Vagina (tissue), 2 donors: ENCODE measurements at regions not wholly inside any gene's neighbourhood (a gene's known extent, or its start where the extent isn't known, plus 50 kb on each side); places are given as distances from the start of the nearest gene placed in this dataset.

Experiments used
- DNase-seq, 2 donors: peaks; one replicate each; pipeline ENCODE4 v3.0.0-alpha.2; 2017; ENCODE audit errors: extremely low spot score in 2 of 2
- H3K27ac ChIP-seq: fragments of 200-600 bp; sonication (generic); one replicate; pipeline ENCODE4 v1.5.1; 2019
- H3K27me3 ChIP-seq: fragments of 200-600 bp; sonication (generic); one replicate; pipeline ENCODE4 v1.5.1; 2019
- H3K36me3 ChIP-seq, 2 donors: fragments of 200-600 bp; sonication (generic); one replicate each; pipeline ENCODE4 v1.5.1; 2017 to 2019
- H3K4me1 ChIP-seq: fragments of 200-600 bp; sonication (generic); one replicate; pipeline ENCODE4 v1.5.1; 2019
- H3K4me3 ChIP-seq, 2 donors: fragments of 200-600 bp; sonication (generic); 1 replicate in 1 of 2; 2 replicates in 1 of 2; pipeline ENCODE4 v1.5.1; 2016 to 2019
- H3K9me3 ChIP-seq: fragments of 200-600 bp; sonication (generic); one replicate; pipeline ENCODE4 v1.5.1; 2019
- POLR2A ChIP-seq, 2 donors: fragments of 450-650 bp; IDR thresholded peaks; one replicate each; pipeline ENCODE4 v1.6.1; 2017; ENCODE audit warnings: antibody characterized with exemption in 2 of 2, mild to moderate bottlenecking in 2 of 2, moderate library complexity in 2 of 2
- POLR2AphosphoS5 ChIP-seq, 2 donors: sonication (generic); formaldehyde crosslinking; IDR thresholded peaks; one replicate each; pipeline ENCODE4 v1.9.0; 2017; ENCODE audit warnings: antibody characterized with exemption in 2 of 2, mild to moderate bottlenecking in 2 of 2, low read depth in 1 of 2; ENCODE audit not compliant: insufficient read depth in 1 of 2
- intact Hi-C: fragments of 100-400 bp; cut with DNase I; formaldehyde crosslinking; loops from one replicate; pipeline ENCODE4 v1.15.1; 2023
- TF ChIP-seq, protein P1 (sequence below), 3 experiments: fragments of 450-650 bp in 2 of 3; fragments of 200-600 bp in 1 of 3; sonication (generic) in 1 of 3; IDR thresholded peaks; one replicate each; pipeline ENCODE4 v1.5.1; 2017 to 2019; ENCODE audit warnings: antibody characterized with exemption in 3 of 3, mild to moderate bottlenecking in 2 of 3, moderate library complexity in 2 of 3

DNA sequence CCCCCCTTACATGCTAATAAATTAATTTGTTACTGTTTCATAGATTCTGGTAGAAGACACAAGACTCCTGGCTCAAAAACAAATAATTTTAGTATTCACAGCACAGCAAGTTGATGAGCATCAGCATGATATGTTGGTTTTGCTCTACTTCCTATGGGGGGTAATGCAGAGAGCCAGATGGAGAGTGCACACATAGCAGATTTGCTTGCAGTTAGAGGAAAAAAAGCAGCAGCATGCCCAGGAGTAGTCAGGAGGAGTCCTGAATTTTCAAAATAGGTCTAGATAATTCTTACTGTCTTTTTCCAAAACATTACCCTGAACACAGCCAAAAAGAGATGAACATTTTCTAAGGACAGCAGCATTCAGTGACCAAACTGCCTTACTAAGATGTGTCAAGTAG is 261.3 kb downstream of the COX7C start:
- intact Hi-C loops = no loop called here
- TF ChIP-seq POLR2A (IDR thresholded peaks at IDR 0.05) (no peak), POLR2AphosphoS5 (IDR thresholded peaks at IDR 0.05; ENCODE audit: insufficient read depth in 1 of 2, low read depth in 1 of 2) (no peak)
- TF ChIP-seq, protein P1, sequence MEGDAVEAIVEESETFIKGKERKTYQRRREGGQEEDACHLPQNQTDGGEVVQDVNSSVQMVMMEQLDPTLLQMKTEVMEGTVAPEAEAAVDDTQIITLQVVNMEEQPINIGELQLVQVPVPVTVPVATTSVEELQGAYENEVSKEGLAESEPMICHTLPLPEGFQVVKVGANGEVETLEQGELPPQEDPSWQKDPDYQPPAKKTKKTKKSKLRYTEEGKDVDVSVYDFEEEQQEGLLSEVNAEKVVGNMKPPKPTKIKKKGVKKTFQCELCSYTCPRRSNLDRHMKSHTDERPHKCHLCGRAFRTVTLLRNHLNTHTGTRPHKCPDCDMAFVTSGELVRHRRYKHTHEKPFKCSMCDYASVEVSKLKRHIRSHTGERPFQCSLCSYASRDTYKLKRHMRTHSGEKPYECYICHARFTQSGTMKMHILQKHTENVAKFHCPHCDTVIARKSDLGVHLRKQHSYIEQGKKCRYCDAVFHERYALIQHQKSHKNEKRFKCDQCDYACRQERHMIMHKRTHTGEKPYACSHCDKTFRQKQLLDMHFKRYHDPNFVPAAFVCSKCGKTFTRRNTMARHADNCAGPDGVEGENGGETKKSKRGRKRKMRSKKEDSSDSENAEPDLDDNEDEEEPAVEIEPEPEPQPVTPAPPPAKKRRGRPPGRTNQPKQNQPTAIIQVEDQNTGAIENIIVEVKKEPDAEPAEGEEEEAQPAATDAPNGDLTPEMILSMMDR (IDR thresholded peaks at IDR 0.05) = no peak

DNA sequence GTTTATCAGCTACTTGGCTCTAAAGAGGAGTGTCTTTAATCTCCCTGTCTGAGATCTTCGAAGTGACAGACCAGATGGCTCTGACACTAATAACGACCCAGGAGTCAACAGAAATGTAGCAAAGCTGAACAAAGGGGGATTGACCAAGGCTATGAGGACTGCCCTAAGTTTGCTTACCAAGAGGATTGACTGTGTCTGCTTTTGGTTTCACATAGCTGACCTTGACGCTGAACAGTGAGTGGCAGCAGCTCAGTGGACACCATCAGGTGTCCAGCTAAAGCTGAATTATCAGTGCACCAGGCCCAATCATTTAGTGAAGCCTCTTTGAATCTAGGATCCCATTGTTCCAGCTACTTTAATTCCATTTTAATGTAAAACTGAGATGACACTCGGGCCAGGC is 262.6 kb downstream of the COX7C start:
- H3K9me3 ChIP-seq = no peaks in the 10 kb centered on the region
- no peaks in the 10 kb centered on the region for H3K27me3 ChIP-seq
- no peak overlapping the region for H3K4me3 ChIP-seq
- no peak for DNase-seq
- H3K4me1 ChIP-seq = no peaks in the 10 kb centered on the region
- H3K36me3 ChIP-seq = no peaks in the 10 kb centered on the region
- no peak for TF ChIP-seq POLR2A (IDR thresholded peaks at IDR 0.05)
- no peak for TF ChIP-seq POLR2AphosphoS5 (IDR thresholded peaks at IDR 0.05; ENCODE audit: insufficient read depth in 1 of 2, low read depth in 1 of 2)
- TF ChIP-seq, protein P1 (IDR thresholded peaks at IDR 0.05) = no peak
- no peak overlapping the region for H3K27ac ChIP-seq
- intact Hi-C loops = no loop called here

More for the DNA sequence above, 261.3 kb downstream of the COX7C start:
- no peak for DNase-seq
- Histone ChIP-seq H3K9me3 (no peaks in the 10 kb centered on the region), H3K4me1 (no peaks in the 10 kb centered on the region), H3K36me3 (no peaks in the 10 kb centered on the region), H3K4me3 (no peak overlapping the region), H3K27me3 (no peaks in the 10 kb centered on the region), H3K27ac (no peak overlapping the region)

DNA sequence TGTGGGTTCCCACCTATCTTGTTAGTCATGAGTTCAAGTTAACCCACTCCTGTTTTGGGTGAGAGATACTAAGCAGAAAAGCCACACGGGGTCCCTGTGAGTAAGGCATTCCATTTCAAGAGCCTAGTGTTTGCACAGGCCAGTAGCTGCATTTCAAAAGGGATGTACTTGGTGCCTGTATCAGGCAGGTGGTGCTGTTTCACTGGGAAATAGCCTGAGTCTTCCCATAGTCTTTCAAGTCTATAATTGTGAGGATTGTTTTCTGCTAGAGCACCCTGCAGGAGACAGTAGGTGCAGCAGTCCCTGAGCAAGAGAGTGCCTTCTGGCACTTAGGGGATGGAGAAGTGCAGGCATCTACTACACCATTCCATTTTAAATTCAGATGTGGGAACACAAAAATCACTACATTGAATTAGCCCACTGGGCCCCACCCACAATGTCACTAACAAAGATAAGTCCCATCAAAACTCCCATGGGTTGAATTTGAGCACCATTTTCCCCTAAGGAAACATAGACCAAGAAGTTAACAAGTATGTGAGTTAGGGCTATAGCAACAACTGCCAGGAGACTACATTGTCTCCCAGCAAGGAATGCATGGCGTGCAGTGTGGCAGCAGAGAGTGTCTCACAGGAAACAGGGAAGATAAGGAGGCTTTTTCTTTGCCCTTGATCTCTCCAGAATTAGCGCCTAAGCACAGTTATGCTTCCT is 263.2 kb downstream of the COX7C start:
- no peak overlapping the region for H3K27ac ChIP-seq
- H3K27me3 ChIP-seq = no peaks in the 10 kb centered on the region
- TF ChIP-seq, protein P1 (IDR thresholded peaks at IDR 0.05) = peak; percentile 28 to 56 (median 34)
- TF ChIP-seq POLR2AphosphoS5 (IDR thresholded peaks at IDR 0.05; ENCODE audit: insufficient read depth in 1 of 2, low read depth in 1 of 2) (no peak), POLR2A (IDR thresholded peaks at IDR 0.05) (no peak)
- DNase-seq = no peak
- no peaks in the 10 kb centered on the region for H3K4me1 ChIP-seq
- H3K36me3 ChIP-seq = no peaks in the 10 kb centered on the region
- intact Hi-C loops = no loop called here
- no peaks in the 10 kb centered on the region for H3K9me3 ChIP-seq
- no peak overlapping the region for H3K4me3 ChIP-seq

DNA sequence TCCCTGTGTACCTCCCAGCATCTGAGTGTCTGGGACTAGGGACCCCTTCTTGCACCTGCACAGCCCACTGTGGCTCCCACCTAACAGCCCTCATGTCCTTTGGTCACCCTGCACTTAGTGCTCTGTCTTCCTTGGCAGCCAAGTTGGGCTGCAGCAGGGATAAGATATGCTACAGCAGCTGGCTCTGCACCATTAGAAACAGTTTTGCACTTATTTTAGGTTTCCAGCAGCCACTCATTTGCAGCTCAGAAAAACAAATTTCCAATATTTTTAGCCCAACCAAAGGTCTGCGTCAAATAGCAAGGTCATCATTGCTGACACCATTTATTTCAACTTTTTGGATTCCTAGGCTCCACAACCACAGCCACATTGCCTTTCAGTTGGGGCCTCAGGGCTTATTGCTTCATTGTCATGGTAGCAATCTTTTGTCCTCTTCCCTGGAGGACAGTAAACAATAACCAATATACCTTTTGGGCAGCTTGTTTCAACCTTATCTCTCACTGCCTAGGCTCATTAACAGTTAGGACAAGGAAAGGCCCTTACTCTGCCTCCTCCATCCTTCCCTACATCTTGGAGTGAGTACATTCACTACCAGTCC is 263.9 kb downstream of the COX7C start:
- DNase-seq = no peak
- no peaks in the 10 kb centered on the region for H3K9me3 ChIP-seq
- intact Hi-C loops = no loop called here
- no peaks in the 10 kb centered on the region for H3K4me1 ChIP-seq
- no peaks in the 10 kb centered on the region for H3K27me3 ChIP-seq
- no peak overlapping the region for H3K27ac ChIP-seq
- TF ChIP-seq POLR2AphosphoS5 (IDR thresholded peaks at IDR 0.05; ENCODE audit: insufficient read depth in 1 of 2, low read depth in 1 of 2) (no peak), POLR2A (IDR thresholded peaks at IDR 0.05) (no peak)
- TF ChIP-seq, protein P1 (IDR thresholded peaks at IDR 0.05) = no peak
- H3K4me3 ChIP-seq = no peak overlapping the region
- no peaks in the 10 kb centered on the region for H3K36me3 ChIP-seq

DNA sequence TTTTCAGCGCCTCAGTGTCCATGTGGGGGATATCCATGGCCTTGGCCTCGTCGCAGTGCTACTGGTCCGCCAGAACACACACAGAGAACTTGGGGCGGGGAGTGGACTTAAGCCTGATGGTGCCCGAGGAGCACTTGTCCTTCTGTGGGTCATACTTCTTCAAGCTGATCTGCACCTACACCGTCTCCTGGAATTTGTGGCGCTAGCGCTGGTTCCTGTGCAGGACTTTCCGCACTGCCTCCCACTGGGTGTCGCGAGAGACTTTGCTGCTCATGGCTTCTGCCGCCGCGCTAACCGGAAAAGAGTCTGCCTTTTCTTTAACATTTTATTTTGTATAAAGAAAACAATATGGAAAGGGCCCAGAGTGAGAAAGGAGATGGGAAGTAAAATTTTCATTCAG is 266.9 kb downstream of the COX7C start:
- DNase-seq = no peak
- H3K36me3 ChIP-seq = no peaks in the 10 kb centered on the region
- no peak overlapping the region for H3K4me3 ChIP-seq
- H3K27ac ChIP-seq = no peak overlapping the region
- intact Hi-C loops = no loop called here
- no peaks in the 10 kb centered on the region for H3K9me3 ChIP-seq
- TF ChIP-seq, protein P1 (IDR thresholded peaks at IDR 0.05) = no peak
- TF ChIP-seq POLR2AphosphoS5 (IDR thresholded peaks at IDR 0.05; ENCODE audit: insufficient read depth in 1 of 2, low read depth in 1 of 2) = no peak
- no peak for TF ChIP-seq POLR2A (IDR thresholded peaks at IDR 0.05)
- H3K27me3 ChIP-seq = no peaks in the 10 kb centered on the region
- H3K4me1 ChIP-seq = no peaks in the 10 kb centered on the region
